ENCODE measurements at regions not wholly inside any gene's neighbourhood (a gene's known extent, or its start where the extent isn't known, plus 50 kb on each side); places are given as distances from the start of the nearest gene placed in this dataset.
"Not testable (repeated sequence)": the region's sequence is repeated elsewhere in the genome, so short reads cannot be mapped to it uniquely, and the experiment has no call there.

GRCh38 chr14:58755031-58755925 lies 117.5 kb downstream of the DACT1 start:
- DNase-seq, result no peak

- no peak for DNase-seq
Observed at GRCh38 chr14:58760121-58760520, 122.4 kb downstream of the DACT1 start.

- no peak for DNase-seq
Observed at GRCh38 chr14:58762629-58763028, 124.9 kb downstream of the DACT1 start.

GRCh38 chr14:58763210-58763609 lies 125.4 kb downstream of the DACT1 start:
- DNase-seq, result no peak

GRCh38 chr14:58765418-58765831 lies 127.7 kb downstream of the DACT1 start:
- DNase-seq, result no peak

- DNase-seq, result no peak
Observed at GRCh38 chr14:58765843-58766242, 128.1 kb downstream of the DACT1 start.

GRCh38 chr14:58769011-58769643 lies 131.4 kb downstream of the DACT1 start:
- no peak for DNase-seq

GRCh38 chr14:58769771-58770170 lies 132.0 kb downstream of the DACT1 start:
- no peak for DNase-seq

GRCh38 chr14:58770491-58770982 lies 132.8 kb downstream of the DACT1 start:
- DNase-seq, result no peak

GRCh38 chr14:58771016-58771415 lies 133.3 kb downstream of the DACT1 start:
- DNase-seq, result no peak

GRCh38 chr14:58772116-58772515 lies 134.4 kb downstream of the DACT1 start:
- DNase-seq, result no peak

- no peak for DNase-seq
Observed at GRCh38 chr14:58772794-58773620, 135.2 kb downstream of the DACT1 start.

GRCh38 chr14:58774531-58774930 lies 136.8 kb downstream of the DACT1 start:
- DNase-seq, result no peak

- not testable (repeated sequence) for DNase-seq
Observed at GRCh38 chr14:58775130-58775529, 137.4 kb downstream of the DACT1 start.

GRCh38 chr14:58776516-58776915 lies 138.8 kb downstream of the DACT1 start:
- DNase-seq, result no peak

- DNase-seq, result no peak
Observed at GRCh38 chr14:58777541-58777979, 139.8 kb downstream of the DACT1 start.

- no peak for DNase-seq
Observed at GRCh38 chr14:58778202-58778601, 140.4 kb downstream of the DACT1 start.

- DNase-seq, result no peak
Observed at GRCh38 chr14:58779376-58779775, 141.6 kb downstream of the DACT1 start.

- no peak for DNase-seq
Observed at GRCh38 chr14:58780185-58780584, 142.4 kb downstream of the DACT1 start.

GRCh38 chr14:58780605-58781004 lies 142.8 kb downstream of the DACT1 start:
- no peak for DNase-seq

GRCh38 chr14:58782011-58782410 lies 144.2 kb downstream of the DACT1 start:
- DNase-seq, result no peak

- no peak for DNase-seq
Observed at GRCh38 chr14:58783792-58784511, 146.2 kb downstream of the DACT1 start.
